Activated gamma-delta T cell treated with anti-CD3 and anti-CD28 coated beads, Interleukin-2, amount 50 U/mL, for 16 hours (primary cell): ENCODE measurements at regions not wholly inside any gene's neighbourhood (a gene's known extent, or its start where the extent isn't known, plus 50 kb on each side); places are given as distances from the start of the nearest gene placed in this dataset.
"Not testable (repeated sequence)": the region's sequence is repeated elsewhere in the genome, so short reads cannot be mapped to it uniquely, and the experiment has no call there.

Experiments used
- DNase-seq: peaks from one replicate; pipeline ENCODE4 v3.0.0-alpha.2; 2020; ENCODE audit warnings: low read depth

DNA sequence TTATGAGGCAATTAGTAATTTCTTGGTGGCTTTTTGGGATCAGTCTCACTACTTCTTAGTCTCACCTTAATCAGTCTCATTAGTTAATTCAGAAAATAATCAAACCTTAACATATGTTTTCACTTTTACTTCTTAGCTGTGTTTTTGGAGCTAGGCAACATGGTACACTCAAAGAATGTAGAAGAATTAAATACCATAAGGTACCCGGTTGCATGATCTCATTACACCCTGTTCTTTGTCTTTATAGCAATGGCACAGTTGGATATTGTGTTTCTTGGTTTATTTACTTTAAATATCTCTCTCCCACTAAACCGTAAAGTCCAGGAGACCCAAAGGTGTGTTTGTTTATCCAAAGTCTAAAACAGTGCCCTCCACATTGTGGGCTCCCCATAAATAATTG lies 132.3 kb downstream of the TNFSF18 start:
- no peak for DNase-seq

DNA sequence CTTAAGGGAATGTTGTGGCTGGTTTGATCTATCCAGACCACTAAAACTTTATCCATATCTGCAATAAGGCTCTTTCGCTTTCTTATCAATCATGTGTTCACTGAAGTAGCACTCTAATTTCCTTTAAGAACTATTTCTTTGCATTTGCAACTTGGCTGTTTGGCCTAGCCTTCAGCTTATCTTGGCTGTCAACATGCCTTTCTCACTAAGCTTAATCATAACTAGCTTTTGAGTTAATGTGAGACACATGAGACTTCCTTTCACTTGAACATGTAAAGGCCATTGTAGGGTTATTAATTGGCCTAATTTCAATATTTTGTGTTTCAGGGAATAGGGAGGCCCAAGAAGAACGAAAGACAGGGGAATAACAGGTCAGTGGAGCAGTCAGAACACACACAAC lies 124.7 kb downstream of the TNFSF18 start:
- DNase-seq = no peak

DNA sequence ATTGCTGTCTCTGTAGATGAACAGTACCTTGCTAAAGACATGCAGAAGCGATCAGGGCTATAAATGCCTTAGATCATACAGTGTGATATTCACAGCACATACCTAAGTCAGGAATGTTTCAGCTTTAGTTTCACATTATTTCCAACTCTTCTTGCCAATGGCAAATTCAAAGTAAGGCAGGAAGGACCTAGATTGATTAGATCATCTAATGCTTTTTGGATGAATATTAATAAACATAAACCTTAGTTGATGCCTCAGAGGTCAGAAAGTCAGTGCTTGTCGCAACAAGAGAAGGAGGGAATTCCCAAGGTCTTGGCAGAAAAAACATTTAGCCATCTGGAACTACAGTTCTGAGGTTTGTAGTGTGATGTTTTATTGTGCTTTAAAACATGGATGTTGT lies 122.3 kb downstream of the TNFSF18 start:
- no peak for DNase-seq

DNA sequence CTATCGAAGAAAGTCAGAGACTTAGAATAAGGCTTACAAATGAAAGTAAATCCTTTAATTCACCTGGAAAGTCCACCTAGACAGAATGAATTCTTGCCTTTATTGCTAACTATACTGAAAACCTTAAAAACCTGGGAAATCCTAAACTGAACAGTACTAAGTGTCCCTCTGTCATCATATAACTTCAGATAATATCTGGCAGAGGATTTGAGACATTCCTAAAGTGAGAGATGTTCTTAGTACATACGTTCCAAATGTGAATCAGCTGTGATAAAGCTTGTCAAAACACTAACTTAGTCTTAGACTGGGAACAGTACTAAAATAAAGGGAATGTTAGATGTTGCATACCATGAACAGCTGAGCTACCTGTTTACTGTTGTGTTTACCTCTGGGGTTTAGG lies 121.7 kb downstream of the TNFSF18 start:
- no peak for DNase-seq

DNA sequence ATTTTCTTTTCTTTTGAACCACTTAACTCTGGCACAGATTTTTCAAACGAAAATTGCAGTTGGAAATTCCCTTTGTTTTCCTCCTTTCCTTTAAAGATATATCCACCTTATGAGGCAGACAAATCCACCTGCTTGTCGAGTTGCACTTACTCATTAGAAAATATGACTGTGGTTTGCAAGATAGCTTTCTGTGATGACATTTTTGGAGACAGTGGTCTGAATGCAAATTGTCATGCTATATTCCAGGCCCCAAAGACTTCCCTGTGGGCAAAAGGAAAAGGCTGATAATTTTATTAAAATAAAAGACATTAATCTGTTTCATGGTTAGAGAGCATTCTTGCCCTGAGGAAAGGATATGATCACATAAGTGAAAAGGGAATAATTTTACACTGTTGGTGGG lies 120.6 kb downstream of the TNFSF18 start:
- DNase-seq = no peak

DNA sequence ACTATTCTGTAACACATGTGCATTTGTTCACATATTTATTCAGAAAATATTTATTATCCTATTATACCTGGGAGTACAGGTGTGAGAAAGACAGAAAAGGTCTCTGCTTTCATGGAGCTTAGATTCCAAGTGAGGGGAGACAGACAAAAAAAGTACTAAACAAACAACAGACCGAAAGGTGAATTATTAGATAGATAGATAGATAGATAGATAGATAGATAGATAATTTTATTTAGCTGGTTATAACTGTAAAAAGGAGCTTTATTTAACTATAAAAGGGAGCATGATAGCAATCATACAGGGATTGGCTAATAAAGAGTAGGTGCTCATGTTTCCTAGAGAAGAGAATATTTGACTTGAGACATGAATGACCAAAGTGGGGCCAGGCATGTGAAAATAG lies 119.4 kb downstream of the TNFSF18 start:
- no peak for DNase-seq

DNA sequence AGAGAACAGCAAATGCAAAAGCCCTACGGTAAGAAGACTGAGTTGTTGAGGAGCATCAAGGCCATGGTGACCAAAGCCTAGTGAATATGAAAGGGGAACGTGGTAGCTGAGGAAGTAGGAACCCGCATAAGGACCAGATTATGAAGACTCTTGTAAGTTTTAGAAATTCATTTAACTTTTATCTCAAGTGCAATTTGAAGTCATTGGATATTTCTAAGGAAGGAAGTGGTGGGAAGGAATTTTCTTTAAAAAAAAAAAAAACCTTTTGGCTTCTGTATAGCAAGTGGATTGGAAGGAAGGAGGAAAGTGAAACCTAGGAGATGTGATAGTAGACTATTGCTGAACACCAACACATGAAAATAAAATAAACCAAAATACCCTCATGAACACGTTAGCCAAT lies 119.0 kb downstream of the TNFSF18 start:
- DNase-seq = no peak

DNA sequence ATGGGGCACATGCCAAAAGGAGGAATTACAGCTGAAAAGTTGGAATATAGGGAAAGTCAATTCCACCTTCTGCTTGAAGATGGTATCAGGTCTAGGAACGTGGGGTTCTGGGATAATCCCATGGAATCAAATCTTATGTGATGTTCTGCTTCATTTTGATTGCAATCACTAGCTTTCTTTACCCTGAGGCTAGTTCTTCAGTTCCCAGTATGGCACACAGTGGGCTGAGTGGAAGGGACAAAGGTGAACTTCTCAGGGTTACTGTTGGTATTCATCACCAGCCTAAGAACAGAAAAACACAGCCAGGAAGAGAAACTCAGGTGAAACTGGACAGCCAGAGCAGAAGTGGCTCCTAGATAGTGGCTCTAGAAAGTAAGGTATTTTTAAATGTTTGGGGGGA lies 117.8 kb downstream of the TNFSF18 start:
- DNase-seq = no peak

DNA sequence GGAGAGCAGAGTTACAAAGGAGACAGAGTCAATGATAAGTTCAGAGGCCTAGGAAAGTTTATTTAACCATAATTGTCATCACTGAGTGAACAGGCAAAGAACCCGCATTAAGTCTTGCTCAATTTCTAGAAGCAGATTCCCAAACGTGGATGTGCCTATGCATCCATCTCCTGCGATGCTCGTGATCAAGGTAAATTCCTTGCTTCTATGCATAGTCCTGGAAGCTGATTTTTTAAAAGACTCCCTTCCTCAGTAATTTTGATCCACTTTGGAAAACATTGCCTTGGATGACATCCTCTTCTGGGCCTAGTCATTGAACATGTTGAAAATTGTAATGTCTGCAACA lies 116.4 kb downstream of the TNFSF18 start:
- no peak for DNase-seq

DNA sequence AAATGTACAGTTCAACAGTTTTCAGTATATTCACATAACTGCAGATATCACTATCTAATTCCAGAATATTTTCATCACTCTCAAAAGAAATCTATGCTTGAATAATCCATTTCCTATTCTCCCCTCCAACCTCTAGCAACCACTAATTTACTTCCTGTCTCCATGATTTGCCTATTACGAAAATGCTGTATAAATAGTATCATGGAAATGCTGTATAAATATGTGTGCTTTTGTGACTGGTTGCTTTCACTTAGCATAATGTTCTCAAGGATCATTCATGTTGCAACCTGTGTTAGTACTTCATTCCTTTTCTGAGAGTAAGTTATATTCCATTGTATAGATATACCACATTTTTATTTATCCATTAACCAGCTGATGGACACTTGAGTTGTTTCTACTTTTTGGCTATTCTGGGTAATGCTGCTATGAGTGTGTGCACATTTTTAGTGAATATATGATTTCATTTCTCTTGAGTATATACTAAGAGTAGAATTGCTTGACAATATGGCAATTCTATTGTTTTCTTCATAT lies 115.6 kb downstream of the TNFSF18 start:
- DNase-seq = no peak

DNA sequence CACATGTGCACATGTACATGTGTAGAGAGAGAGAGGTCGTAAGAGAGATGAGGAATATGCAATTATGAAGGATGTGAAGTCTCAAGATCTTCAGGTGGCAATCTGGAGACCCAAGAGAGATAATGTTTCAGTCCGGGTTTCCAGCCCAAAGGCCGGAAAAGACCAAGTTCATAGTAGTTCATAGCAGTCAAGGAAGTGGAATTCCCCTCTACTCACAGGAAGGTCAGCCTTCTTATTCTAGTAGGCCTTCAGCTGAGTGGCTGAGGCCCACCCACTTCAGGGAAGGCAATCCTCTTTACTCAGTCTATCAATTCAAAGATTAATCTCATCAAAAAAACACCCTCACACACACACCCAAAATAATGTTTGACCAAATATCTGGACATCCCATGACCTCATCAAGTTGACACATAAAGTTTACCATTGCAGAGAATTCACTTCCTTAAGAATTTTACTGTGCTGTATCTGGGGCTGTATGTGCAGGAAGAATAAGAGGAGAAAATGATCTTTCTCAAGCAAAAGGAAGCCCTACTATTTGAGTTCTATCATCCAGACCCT lies 114.6 kb downstream of the TNFSF18 start:
- no peak for DNase-seq

DNA sequence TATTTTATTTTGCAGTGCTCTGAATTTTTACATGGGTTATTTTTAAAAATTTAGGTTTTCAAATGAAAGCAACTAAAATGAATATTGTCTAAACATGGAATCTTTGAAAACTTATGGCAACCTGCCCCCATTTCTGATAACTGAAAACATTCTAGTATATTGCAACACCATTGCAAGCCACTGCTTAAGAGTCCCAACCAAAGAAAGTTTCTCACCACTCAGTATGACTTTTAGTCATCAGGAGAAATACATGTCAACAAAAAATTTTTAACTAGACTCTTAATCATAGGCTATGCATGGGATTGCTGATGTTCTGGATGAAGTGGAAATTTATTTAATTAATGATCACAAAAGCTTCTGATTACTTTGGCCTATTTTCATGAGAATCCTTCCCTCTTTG lies 112.1 kb downstream of the TNFSF18 start:
- DNase-seq = no peak

DNA sequence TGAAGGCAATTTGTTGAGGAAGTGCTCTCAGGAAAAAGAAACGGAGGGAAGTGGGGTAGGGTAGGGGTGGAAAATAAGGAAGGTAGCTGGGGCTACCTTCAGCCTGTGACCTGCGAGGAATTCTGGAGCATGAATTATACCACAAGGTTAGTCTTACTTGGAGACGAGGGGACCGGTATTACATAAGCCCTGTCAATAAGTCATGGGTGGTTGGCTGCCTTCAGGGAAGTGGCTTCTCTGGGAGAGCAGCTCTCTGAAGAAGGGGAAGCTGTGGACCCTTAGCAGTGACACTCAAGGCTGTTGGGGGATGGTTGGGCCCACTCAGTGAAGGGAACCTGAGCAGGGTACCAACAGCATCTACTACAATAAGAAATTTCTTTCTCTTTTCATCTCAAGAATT lies 111.3 kb downstream of the TNFSF18 start:
- DNase-seq = no peak

DNA sequence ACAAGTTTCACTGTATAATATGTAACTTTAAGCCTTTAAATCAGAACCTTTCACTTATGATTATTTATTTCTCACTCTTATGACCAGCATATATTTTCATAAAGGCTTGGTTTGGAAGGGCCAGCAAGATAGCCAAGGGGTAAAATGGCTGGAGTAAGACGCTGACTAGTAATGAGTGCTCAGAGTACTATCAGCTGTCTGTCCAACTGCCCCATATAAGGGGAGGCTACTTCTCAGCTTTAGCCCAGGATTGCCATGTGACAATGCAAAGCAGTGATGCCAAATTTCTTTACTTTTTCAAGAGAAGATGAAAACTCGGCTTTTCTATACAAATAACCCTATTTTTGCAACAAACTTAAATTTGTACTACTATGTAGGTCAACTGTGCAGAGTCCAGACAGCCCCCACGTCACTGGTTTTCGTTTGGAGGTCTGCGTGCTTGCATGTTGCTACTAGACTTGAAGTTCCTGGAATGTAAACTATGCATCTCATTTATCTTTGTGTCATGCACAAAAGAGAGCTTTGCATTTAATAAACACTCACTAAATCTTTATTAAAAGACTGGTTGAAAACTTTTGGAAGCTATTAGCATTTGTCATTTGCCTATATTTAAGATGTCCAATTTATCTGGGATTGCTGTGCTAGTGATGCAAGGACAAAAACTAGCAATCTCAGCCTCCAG lies 110.4 kb downstream of the TNFSF18 start:
- DNase-seq = no peak

DNA sequence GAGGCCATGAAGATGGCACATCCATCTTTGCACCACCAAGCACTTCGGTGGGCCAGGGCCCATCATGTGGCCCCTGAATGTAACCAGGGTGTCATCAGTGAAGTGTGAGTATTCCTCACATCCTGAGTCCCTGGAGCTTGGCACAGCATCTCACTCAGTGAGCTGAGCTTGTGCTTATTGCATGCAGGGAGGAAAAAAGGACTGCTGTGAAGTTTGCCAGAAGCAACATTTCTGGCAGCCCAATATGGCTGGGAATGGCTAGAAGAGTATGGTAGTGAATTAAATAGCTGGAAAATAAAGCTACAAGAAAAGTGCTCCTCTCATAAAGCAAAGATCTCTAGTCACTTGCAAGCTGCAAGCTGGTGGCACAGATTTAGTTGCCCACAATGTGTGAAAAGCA lies 109.3 kb downstream of the TNFSF18 start:
- DNase-seq = no peak

DNA sequence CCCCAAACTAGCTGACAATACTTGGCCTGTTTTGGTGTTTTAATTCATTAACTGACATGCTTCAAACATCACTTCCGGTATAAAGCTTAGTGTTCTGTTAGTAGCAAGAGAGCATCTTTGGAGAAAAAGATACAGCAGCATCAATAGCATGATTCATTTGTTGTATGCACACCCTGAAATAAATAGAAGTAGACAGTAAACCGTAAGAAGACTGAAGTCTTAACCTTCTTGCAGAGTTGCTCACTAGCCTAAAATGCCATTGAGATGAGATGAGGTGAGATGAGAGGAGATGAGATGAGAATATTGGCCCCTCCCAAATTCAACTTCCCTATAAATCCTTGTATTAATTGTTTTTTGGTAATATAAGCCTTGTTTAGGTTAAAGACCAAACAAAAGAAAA lies 108.8 kb downstream of the TNFSF18 start:
- no peak for DNase-seq

DNA sequence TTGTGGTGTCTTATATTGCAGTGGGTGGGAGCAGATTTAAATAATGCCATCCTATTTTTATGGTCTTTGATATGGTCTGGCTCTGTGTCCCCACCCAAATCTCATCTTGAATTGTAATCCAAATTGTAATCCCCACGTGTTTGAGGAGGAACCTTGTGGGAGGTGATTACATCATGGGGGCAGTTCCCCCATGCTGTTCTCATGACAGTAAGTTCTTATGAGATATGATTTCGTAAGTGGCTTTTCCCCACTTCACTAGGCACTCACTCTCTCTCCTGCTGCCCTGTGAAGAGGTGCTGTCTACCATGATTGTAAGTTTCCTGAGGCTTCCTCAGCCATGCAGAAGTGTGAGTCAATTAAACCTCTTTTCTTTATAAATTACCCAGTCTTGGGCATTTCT lies 107.6 kb downstream of the TNFSF18 start:
- DNase-seq = not testable (repeated sequence)

DNA sequence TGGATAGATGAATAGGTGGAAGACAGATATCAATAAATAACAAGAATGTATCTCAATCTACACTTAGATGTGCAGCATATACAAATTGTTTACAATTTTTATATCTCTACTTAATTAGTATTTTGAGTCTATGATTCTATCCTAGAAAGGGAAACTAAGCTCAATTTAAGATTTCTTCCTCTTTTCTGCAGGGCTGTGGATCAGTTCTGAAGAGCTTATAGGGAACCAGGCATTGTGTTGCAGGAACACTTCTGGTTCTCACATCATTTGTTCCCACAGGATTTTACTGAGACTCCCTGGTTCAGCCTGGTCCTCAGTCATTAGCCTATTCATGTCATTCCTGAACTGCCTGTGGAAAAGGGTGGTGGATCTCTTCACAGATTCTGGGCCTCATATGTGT lies 105.8 kb downstream of the TNFSF18 start:
- DNase-seq = no peak

DNA sequence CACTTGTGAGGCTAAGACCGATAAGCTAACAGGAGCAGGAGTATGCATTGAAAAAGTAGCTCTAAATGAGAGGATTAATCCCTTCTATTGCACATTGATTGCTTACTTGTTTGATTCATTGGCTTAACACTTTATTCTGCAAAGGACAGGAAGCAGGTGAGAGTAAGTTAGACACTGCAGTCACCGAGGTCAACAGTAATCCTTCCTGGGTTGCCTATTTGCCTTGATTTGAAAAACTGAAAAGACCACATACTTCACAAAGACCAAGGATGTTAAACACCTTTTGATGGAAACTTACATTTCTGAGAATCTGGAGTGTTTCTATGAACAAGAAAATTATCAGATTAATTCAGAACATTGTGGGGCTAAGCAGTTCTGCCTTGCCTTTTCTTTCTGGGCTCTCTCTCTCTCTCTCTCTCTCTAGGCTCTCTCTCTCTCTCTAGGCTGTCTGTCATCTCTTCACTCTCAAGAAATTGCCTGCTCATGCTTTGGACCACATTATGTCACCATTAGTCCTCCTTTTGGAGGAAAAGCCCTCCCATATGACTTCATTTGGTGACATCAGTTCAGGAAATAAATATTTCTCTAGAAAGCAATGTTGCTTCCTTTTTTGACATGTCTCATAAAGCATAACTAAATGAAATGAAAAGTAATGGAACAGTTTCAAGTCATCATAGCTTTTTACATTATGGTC lies 103.8 kb downstream of the TNFSF18 start:
- no peak for DNase-seq

DNA sequence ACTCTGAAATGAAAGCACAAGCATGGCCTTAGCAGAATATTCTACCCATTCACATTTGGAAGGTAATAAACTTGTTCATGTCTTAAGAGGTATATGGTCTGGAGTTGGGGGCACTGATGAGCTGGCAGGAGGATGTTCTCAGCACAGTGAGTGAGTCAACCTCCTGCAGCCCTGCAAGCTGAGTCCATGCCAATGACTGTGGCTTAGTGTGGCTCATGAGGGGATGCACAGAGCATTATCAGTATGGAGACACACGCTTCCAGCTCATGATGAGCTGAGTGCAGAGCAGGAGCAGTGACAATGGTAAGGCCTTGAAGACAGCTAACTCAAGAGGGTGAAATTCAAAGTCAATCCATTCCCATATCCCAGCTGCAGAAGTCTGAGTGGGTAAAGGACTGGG lies 102.3 kb downstream of the TNFSF18 start:
- peak; percentile 4 for DNase-seq

DNA sequence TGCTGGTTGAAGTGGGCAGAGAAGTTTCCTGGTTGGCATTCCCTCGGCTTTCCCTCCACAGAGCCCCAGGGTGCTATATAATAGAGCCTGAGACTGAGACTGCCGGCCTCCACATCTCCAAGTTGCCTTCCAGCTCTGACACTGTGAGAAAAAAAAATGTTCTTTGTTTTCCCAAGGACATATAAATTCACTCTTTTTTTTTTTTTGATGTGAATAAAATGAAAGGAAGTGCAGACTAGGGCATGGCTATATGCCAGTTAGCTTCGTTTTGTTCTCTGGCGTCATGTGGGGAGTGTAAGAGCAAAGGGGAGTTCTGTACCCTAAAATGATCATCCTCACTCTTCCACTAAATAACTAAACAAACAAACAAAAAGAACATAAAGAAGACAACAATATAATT lies 101.6 kb downstream of the TNFSF18 start:
- DNase-seq = no peak

DNA sequence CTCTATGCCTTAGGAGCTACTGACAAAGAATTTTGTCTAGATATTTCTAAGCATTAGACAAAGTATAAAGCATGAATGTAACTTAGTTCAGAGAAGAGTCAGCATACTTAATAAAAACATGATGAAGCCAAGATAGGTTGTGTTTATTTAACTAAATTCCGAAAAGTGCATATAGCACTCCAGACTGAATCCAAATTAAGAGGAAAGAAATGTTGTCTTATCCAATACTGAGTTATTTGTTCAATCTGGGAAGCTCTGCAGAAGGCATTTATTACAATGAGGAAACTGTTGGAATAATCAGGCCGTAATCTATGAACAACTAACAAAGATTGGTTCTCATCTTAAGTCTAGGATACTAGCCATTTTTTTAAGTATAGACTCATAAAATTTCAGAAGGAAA lies 100.2 kb downstream of the TNFSF18 start:
- no peak for DNase-seq

DNA sequence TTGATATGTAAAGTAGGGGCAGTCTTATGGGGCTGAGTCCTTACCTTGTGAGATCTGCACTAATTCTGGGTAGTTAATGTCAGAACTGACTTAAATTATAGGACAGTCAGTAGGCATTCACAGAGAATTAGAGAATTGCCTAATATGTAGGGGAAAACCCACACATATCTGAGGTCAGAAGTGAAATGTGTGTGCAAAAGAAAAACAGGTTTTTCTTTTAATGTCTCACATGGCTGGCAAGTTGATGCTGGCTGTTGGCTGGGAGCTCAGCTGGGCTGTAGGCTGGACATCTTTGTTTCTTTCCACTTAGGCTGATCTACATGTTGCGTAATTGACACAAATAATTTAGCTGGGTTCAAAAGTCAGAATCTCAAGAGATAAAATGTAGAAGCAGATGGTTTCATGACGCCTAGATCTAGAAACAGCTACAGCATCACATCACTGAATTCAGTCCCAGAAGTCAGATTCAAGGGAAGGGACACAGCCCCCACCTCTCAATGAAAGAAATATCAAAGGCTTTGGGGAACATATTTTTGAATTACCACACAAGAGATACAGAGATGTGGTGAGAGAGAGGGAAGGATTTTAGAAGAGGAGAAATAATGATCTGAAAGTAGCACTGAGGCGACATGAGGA lies 98.9 kb downstream of the TNFSF18 start:
- no peak for DNase-seq
